ENCODE measurements at regions not wholly inside any gene's neighbourhood (a gene's known extent, or its start where the extent isn't known, plus 50 kb on each side); places are given as distances from the start of the nearest gene placed in this dataset.
A peak's percentile ranks its signal among the peaks of the same experiment; 100 is the strongest.

GRCh38 chr2:155357172-155357571 lies 658.7 kb downstream of the KCNJ3 start:
- no peak for DNase-seq
- in situ Hi-C loops (cut with HindIII; ENCODE audit: low pct_ligation_motif_present, low pct_unique_long_range_greater_than_20kb, low sequenced_read_pairs), result no loop called here

GRCh38 chr2:155356250-155356649 lies 657.8 kb downstream of the KCNJ3 start:
- in situ Hi-C loops (cut with HindIII; ENCODE audit: low pct_ligation_motif_present, low pct_unique_long_range_greater_than_20kb, low sequenced_read_pairs), result no loop called here
- DNase-seq, result no peak

- in situ Hi-C loops (cut with HindIII; ENCODE audit: low pct_ligation_motif_present, low pct_unique_long_range_greater_than_20kb, low sequenced_read_pairs), result no loop called here
- no peak for DNase-seq
Measured at GRCh38 chr2:155350783-155351580, 652.5 kb downstream of the KCNJ3 start.

- no peak for DNase-seq
- in situ Hi-C loops (cut with HindIII; ENCODE audit: low pct_ligation_motif_present, low pct_unique_long_range_greater_than_20kb, low sequenced_read_pairs), result no loop called here
Measured at GRCh38 chr2:155332016-155332415, 633.5 kb downstream of the KCNJ3 start.

- in situ Hi-C loops (cut with HindIII; ENCODE audit: low pct_ligation_motif_present, low pct_unique_long_range_greater_than_20kb, low sequenced_read_pairs), result no loop called here
- DNase-seq, result no peak
Measured at GRCh38 chr2:155320236-155320635, 621.7 kb downstream of the KCNJ3 start.

- no peak for DNase-seq
- in situ Hi-C loops (cut with HindIII; ENCODE audit: low pct_ligation_motif_present, low pct_unique_long_range_greater_than_20kb, low sequenced_read_pairs), result no loop called here
Measured at GRCh38 chr2:155318710-155319109, 620.2 kb downstream of the KCNJ3 start.

GRCh38 chr2:155315768-155316167 lies 617.3 kb downstream of the KCNJ3 start:
- in situ Hi-C loops (cut with HindIII; ENCODE audit: low pct_ligation_motif_present, low pct_unique_long_range_greater_than_20kb, low sequenced_read_pairs), result no loop called here
- DNase-seq, result no peak

- peak; percentile 60 for DNase-seq
- in situ Hi-C loops (cut with HindIII; ENCODE audit: low pct_ligation_motif_present, low pct_unique_long_range_greater_than_20kb, low sequenced_read_pairs), result no loop called here
Measured at GRCh38 chr2:155310589-155310988, 612.1 kb downstream of the KCNJ3 start.

GRCh38 chr2:155309483-155309882 lies 611.0 kb downstream of the KCNJ3 start:
- in situ Hi-C loops (cut with HindIII; ENCODE audit: low pct_ligation_motif_present, low pct_unique_long_range_greater_than_20kb, low sequenced_read_pairs), result no loop called here
- no peak for DNase-seq

- in situ Hi-C loops (cut with HindIII; ENCODE audit: low pct_ligation_motif_present, low pct_unique_long_range_greater_than_20kb, low sequenced_read_pairs), result no loop called here
- DNase-seq, result no peak
Measured at GRCh38 chr2:155308367-155309009, 610.0 kb downstream of the KCNJ3 start.

GRCh38 chr2:155301221-155301620 lies 602.7 kb downstream of the KCNJ3 start:
- no peak for DNase-seq

GRCh38 chr2:155298001-155298400 lies 599.5 kb downstream of the KCNJ3 start:
- no peak for DNase-seq
- in situ Hi-C loops (cut with HindIII; ENCODE audit: low pct_ligation_motif_present, low pct_unique_long_range_greater_than_20kb, low sequenced_read_pairs), result no loop called here

More at GRCh38 chr2:155301221-155301620, 602.7 kb downstream of the KCNJ3 start:
- in situ Hi-C loops (cut with HindIII; ENCODE audit: low pct_ligation_motif_present, low pct_unique_long_range_greater_than_20kb, low sequenced_read_pairs), result no loop called here

GRCh38 chr2:155294358-155294757 lies 595.9 kb downstream of the KCNJ3 start:
- in situ Hi-C loops (cut with HindIII; ENCODE audit: low pct_ligation_motif_present, low pct_unique_long_range_greater_than_20kb, low sequenced_read_pairs), result no loop called here
- DNase-seq, result no peak

- no peak for DNase-seq
- in situ Hi-C loops (cut with HindIII; ENCODE audit: low pct_ligation_motif_present, low pct_unique_long_range_greater_than_20kb, low sequenced_read_pairs), result no loop called here
Measured at GRCh38 chr2:155281907-155282306, 583.4 kb downstream of the KCNJ3 start.

- DNase-seq, result no peak
- in situ Hi-C loops (cut with HindIII; ENCODE audit: low pct_ligation_motif_present, low pct_unique_long_range_greater_than_20kb, low sequenced_read_pairs), result no loop called here
Measured at GRCh38 chr2:155273323-155273722, 574.8 kb downstream of the KCNJ3 start.

- in situ Hi-C loops (cut with HindIII; ENCODE audit: low pct_ligation_motif_present, low pct_unique_long_range_greater_than_20kb, low sequenced_read_pairs), result no loop called here
- no peak for DNase-seq
Measured at GRCh38 chr2:155266583-155266982, 568.1 kb downstream of the KCNJ3 start.

- in situ Hi-C loops (cut with HindIII; ENCODE audit: low pct_ligation_motif_present, low pct_unique_long_range_greater_than_20kb, low sequenced_read_pairs), result no loop called here
Measured at GRCh38 chr2:155266109-155266508, 567.6 kb downstream of the KCNJ3 start.

GRCh38 chr2:155256803-155257202 lies 558.3 kb downstream of the KCNJ3 start:
- in situ Hi-C loops (cut with HindIII; ENCODE audit: low pct_ligation_motif_present, low pct_unique_long_range_greater_than_20kb, low sequenced_read_pairs), result no loop called here
- DNase-seq, result no peak

More at GRCh38 chr2:155266109-155266508, 567.6 kb downstream of the KCNJ3 start:
- no peak for DNase-seq

GRCh38 chr2:155250800-155251199 lies 552.3 kb downstream of the KCNJ3 start:
- DNase-seq, result peak; percentile 39

GRCh38 chr2:155240176-155240575 lies 541.7 kb downstream of the KCNJ3 start:
- in situ Hi-C loops (cut with HindIII; ENCODE audit: low pct_ligation_motif_present, low pct_unique_long_range_greater_than_20kb, low sequenced_read_pairs), result no loop called here
- no peak for DNase-seq

More at GRCh38 chr2:155250800-155251199, 552.3 kb downstream of the KCNJ3 start:
- in situ Hi-C loops (cut with HindIII; ENCODE audit: low pct_ligation_motif_present, low pct_unique_long_range_greater_than_20kb, low sequenced_read_pairs), result no loop called here

Measured in ACHN (cell line).